K562 (cell line): ENCODE measurements at regions not wholly inside any gene's neighbourhood (a gene's known extent, or its start where the extent isn't known, plus 50 kb on each side); places are given as distances from the start of the nearest gene placed in this dataset.

Experiments
- ASH1L ChIP-seq: fragments of 450-650 bp; IDR thresholded peaks from 2 replicates; pipeline ENCODE4 v1.6.1; 2018; ENCODE audit warnings: borderline replicate concordance, mild to moderate bottlenecking, low read depth; ENCODE audit not compliant: partially characterized antibody
- EZH2 ChIP-seq: IDR thresholded peaks from 2 replicates; pipeline ENCODE4 v1.6.1; 2012; ENCODE audit warnings: low read depth, mild to moderate bottlenecking, inconsistent platforms, low read length, borderline replicate concordance
- HDAC6 ChIP-seq: IDR thresholded peaks from 2 replicates; pipeline ENCODE4 v1.6.1; 2012; ENCODE audit warnings: low read depth, mild to moderate bottlenecking, control low read depth, inconsistent platforms, low read length, moderate library complexity
- NR2C2 ChIP-seq, 2 experiments: fragments of 200-800 bp in 1 of 2; sonication (Bioruptor generic) in 1 of 2; sonication (generic) in 1 of 2; formaldehyde crosslinking in 1 of 2; IDR thresholded peaks; 2 replicates each; pipeline versions ENCODE4 v1.6.1 to v1.8.0; 2016 to 2022; ENCODE audit warnings: mild to moderate bottlenecking in 1 of 2, missing compliant biosample characterization in 1 of 2, missing genetic modification characterization in 1 of 2, missing genetic modification reagents in 1 of 2
- POLR2A ChIP-seq: fragments of 450-650 bp; conservative IDR thresholded peaks from 2 replicates; pipeline ENCODE4 v1.6.1; 2016
- SMC3 ChIP-seq: conservative IDR thresholded peaks from 2 replicates; pipeline ENCODE4 v1.6.1; 2011; ENCODE audit warnings: low read depth, low read length, improper control_type of control experiment; ENCODE audit not compliant: insufficient read depth
- ZBTB34 ChIP-seq: fragments of 250-450 bp; sonication (Bioruptor Pico); IDR thresholded peaks from 2 replicates; pipeline ENCODE4 v1.8.0; 2021; ENCODE audit warnings: mild to moderate bottlenecking, moderate library complexity
- ZNF232 ChIP-seq: sonication (generic); formaldehyde crosslinking; IDR thresholded peaks from 2 replicates; pipeline ENCODE4 v1.8.0; 2022; ENCODE audit warnings: mild to moderate bottlenecking, missing genetic modification reagents
- TF ChIP-seq, protein P1 (sequence below), 2 experiments: fragments of 450-650 bp; conservative IDR thresholded peaks; 2 replicates each; pipeline ENCODE4 v1.6.1; 2017; ENCODE audit warnings: mild to moderate bottlenecking in 2 of 2, moderate library complexity in 2 of 2
- TF ChIP-seq, protein P2 (sequence below): sonication (generic); formaldehyde crosslinking; IDR thresholded peaks from 2 replicates; pipeline ENCODE4 v1.8.0; 2022; ENCODE audit warnings: mild to moderate bottlenecking, missing genetic modification reagents
- TF ChIP-seq, protein P3 (sequence below): fragments of 200-600 bp; sonication (generic); IDR thresholded peaks from one replicate; pipeline ENCODE4 v1.6.1; 2012; ENCODE audit warnings: mild to moderate bottlenecking, low read depth, low read length, inconsistent platforms
- TF ChIP-seq, protein P4 (sequence below): fragments of 200-800 bp; sonication (Bioruptor generic); IDR thresholded peaks from 2 replicates; pipeline ENCODE4 v1.6.1; 2017; ENCODE audit warnings: missing genetic modification characterization, missing compliant biosample characterization

GRCh38 chr2:41242001-41242331, 790.1 kb upstream of the SLC8A1 start:
- TF ChIP-seq ASH1L, result no peak
- TF ChIP-seq, protein P1, sequence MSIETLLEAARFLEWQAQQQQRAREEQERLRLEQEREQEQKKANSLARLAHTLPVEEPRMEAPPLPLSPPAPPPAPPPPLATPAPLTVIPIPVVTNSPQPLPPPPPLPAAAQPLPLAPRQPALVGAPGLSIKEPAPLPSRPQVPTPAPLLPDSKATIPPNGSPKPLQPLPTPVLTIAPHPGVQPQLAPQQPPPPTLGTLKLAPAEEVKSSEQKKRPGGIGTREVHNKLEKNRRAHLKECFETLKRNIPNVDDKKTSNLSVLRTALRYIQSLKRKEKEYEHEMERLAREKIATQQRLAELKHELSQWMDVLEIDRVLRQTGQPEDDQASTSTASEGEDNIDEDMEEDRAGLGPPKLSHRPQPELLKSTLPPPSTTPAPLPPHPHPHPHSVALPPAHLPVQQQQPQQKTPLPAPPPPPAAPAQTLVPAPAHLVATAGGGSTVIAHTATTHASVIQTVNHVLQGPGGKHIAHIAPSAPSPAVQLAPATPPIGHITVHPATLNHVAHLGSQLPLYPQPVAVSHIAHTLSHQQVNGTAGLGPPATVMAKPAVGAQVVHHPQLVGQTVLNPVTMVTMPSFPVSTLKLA (conservative IDR thresholded peaks at IDR 0.05), result no peak
- no peak for TF ChIP-seq ZBTB34 (CRISPR knock-in tag)
- no peak for TF ChIP-seq SMC3
- TF ChIP-seq EZH2, result no peak
- no peak for TF ChIP-seq NR2C2 (CRISPR knock-in tag; IDR thresholded peaks at IDR 0.05)
- TF ChIP-seq NR2C2 (tag; IDR thresholded peaks at IDR 0.05), result no peak
- TF ChIP-seq, protein P2, sequence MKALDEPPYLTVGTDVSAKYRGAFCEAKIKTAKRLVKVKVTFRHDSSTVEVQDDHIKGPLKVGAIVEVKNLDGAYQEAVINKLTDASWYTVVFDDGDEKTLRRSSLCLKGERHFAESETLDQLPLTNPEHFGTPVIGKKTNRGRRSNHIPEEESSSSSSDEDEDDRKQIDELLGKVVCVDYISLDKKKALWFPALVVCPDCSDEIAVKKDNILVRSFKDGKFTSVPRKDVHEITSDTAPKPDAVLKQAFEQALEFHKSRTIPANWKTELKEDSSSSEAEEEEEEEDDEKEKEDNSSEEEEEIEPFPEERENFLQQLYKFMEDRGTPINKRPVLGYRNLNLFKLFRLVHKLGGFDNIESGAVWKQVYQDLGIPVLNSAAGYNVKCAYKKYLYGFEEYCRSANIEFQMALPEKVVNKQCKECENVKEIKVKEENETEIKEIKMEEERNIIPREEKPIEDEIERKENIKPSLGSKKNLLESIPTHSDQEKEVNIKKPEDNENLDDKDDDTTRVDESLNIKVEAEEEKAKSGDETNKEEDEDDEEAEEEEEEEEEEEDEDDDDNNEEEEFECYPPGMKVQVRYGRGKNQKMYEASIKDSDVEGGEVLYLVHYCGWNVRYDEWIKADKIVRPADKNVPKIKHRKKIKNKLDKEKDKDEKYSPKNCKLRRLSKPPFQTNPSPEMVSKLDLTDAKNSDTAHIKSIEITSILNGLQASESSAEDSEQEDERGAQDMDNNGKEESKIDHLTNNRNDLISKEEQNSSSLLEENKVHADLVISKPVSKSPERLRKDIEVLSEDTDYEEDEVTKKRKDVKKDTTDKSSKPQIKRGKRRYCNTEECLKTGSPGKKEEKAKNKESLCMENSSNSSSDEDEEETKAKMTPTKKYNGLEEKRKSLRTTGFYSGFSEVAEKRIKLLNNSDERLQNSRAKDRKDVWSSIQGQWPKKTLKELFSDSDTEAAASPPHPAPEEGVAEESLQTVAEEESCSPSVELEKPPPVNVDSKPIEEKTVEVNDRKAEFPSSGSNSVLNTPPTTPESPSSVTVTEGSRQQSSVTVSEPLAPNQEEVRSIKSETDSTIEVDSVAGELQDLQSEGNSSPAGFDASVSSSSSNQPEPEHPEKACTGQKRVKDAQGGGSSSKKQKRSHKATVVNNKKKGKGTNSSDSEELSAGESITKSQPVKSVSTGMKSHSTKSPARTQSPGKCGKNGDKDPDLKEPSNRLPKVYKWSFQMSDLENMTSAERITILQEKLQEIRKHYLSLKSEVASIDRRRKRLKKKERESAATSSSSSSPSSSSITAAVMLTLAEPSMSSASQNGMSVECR (CRISPR knock-in tag), result no peak
- TF ChIP-seq, protein P3, sequence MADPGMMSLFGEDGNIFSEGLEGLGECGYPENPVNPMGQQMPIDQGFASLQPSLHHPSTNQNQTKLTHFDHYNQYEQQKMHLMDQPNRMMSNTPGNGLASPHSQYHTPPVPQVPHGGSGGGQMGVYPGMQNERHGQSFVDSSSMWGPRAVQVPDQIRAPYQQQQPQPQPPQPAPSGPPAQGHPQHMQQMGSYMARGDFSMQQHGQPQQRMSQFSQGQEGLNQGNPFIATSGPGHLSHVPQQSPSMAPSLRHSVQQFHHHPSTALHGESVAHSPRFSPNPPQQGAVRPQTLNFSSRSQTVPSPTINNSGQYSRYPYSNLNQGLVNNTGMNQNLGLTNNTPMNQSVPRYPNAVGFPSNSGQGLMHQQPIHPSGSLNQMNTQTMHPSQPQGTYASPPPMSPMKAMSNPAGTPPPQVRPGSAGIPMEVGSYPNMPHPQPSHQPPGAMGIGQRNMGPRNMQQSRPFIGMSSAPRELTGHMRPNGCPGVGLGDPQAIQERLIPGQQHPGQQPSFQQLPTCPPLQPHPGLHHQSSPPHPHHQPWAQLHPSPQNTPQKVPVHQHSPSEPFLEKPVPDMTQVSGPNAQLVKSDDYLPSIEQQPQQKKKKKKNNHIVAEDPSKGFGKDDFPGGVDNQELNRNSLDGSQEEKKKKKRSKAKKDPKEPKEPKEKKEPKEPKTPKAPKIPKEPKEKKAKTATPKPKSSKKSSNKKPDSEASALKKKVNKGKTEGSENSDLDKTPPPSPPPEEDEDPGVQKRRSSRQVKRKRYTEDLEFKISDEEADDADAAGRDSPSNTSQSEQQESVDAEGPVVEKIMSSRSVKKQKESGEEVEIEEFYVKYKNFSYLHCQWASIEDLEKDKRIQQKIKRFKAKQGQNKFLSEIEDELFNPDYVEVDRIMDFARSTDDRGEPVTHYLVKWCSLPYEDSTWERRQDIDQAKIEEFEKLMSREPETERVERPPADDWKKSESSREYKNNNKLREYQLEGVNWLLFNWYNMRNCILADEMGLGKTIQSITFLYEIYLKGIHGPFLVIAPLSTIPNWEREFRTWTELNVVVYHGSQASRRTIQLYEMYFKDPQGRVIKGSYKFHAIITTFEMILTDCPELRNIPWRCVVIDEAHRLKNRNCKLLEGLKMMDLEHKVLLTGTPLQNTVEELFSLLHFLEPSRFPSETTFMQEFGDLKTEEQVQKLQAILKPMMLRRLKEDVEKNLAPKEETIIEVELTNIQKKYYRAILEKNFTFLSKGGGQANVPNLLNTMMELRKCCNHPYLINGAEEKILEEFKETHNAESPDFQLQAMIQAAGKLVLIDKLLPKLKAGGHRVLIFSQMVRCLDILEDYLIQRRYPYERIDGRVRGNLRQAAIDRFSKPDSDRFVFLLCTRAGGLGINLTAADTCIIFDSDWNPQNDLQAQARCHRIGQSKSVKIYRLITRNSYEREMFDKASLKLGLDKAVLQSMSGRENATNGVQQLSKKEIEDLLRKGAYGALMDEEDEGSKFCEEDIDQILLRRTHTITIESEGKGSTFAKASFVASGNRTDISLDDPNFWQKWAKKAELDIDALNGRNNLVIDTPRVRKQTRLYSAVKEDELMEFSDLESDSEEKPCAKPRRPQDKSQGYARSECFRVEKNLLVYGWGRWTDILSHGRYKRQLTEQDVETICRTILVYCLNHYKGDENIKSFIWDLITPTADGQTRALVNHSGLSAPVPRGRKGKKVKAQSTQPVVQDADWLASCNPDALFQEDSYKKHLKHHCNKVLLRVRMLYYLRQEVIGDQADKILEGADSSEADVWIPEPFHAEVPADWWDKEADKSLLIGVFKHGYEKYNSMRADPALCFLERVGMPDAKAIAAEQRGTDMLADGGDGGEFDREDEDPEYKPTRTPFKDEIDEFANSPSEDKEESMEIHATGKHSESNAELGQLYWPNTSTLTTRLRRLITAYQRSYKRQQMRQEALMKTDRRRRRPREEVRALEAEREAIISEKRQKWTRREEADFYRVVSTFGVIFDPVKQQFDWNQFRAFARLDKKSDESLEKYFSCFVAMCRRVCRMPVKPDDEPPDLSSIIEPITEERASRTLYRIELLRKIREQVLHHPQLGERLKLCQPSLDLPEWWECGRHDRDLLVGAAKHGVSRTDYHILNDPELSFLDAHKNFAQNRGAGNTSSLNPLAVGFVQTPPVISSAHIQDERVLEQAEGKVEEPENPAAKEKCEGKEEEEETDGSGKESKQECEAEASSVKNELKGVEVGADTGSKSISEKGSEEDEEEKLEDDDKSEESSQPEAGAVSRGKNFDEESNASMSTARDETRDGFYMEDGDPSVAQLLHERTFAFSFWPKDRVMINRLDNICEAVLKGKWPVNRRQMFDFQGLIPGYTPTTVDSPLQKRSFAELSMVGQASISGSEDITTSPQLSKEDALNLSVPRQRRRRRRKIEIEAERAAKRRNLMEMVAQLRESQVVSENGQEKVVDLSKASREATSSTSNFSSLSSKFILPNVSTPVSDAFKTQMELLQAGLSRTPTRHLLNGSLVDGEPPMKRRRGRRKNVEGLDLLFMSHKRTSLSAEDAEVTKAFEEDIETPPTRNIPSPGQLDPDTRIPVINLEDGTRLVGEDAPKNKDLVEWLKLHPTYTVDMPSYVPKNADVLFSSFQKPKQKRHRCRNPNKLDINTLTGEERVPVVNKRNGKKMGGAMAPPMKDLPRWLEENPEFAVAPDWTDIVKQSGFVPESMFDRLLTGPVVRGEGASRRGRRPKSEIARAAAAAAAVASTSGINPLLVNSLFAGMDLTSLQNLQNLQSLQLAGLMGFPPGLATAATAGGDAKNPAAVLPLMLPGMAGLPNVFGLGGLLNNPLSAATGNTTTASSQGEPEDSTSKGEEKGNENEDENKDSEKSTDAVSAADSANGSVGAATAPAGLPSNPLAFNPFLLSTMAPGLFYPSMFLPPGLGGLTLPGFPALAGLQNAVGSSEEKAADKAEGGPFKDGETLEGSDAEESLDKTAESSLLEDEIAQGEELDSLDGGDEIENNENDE, result no peak
- TF ChIP-seq, protein P4, sequence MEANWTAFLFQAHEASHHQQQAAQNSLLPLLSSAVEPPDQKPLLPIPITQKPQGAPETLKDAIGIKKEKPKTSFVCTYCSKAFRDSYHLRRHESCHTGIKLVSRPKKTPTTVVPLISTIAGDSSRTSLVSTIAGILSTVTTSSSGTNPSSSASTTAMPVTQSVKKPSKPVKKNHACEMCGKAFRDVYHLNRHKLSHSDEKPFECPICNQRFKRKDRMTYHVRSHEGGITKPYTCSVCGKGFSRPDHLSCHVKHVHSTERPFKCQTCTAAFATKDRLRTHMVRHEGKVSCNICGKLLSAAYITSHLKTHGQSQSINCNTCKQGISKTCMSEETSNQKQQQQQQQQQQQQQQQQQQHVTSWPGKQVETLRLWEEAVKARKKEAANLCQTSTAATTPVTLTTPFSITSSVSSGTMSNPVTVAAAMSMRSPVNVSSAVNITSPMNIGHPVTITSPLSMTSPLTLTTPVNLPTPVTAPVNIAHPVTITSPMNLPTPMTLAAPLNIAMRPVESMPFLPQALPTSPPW (CRISPR knock-in tag), result no peak
- TF ChIP-seq ZNF232, result no peak
- no peak for TF ChIP-seq HDAC6
- TF ChIP-seq POLR2A, result no peak
